OCI-LY3 (cell line): ENCODE measurements at regions not wholly inside any gene's neighbourhood (a gene's known extent, or its start where the extent isn't known, plus 50 kb on each side); places are given as distances from the start of the nearest gene placed in this dataset.
"Not testable (repeated sequence)": the region's sequence is repeated elsewhere in the genome, so short reads cannot be mapped to it uniquely, and the experiment has no call there.

ENCODE experiments used
- CTCF ChIP-seq: fragments of 200-600, 300-600 bp; sonication (generic); IDR thresholded peaks from 2 replicates; pipeline ENCODE4 v1.5.1; 2014; ENCODE audit warnings: antibody characterized with exemption, low read length, low read depth
- EZH2phosphoT487 ChIP-seq: fragments of 200-600 bp; shearing (Covaris generic); IDR thresholded peaks from 2 replicates; pipeline ENCODE4 v1.6.1; 2018; ENCODE audit warnings: antibody characterized with exemption, mixed run types, low read depth

GRCh38 chr3:195969341-195969740 lies 61.0 kb upstream of the TNK2 start:
- not testable (repeated sequence) for TF ChIP-seq CTCF, EZH2phosphoT487
